Upper lobe of right lung (tissue), 1 donor: ENCODE measurements at regions not wholly inside any gene's neighbourhood (a gene's known extent, or its start where the extent isn't known, plus 50 kb on each side); places are given as distances from the start of the nearest gene placed in this dataset.

Source experiments
- ATAC-seq: fragments of 200-7000 bp; cut with Tn5 transposase; one replicate; pipeline ENCODE4 v1.9.1; 2020; ENCODE audit warnings: mild to moderate bottlenecking, moderate library complexity
- DNase-seq: peaks from one replicate; pipeline ENCODE4 v3.0.0-alpha.2; 2020
- H3K27ac ChIP-seq: fragments of 200-600 bp; one replicate; pipeline ENCODE4 v1.8.0; 2022
- H3K27me3 ChIP-seq: fragments of 200-600 bp; one replicate; pipeline ENCODE4 v1.8.0; 2022; ENCODE audit warnings: mild to moderate bottlenecking
- H3K36me3 ChIP-seq: fragments of 200-600 bp; one replicate; pipeline ENCODE4 v1.8.0; 2022
- H3K4me1 ChIP-seq: fragments of 200-600 bp; one replicate; pipeline ENCODE4 v1.8.0; 2022
- H3K4me3 ChIP-seq: fragments of 200-600 bp; one replicate; pipeline ENCODE4 v1.8.0; 2022; ENCODE audit warnings: mild to moderate bottlenecking
- H3K9me3 ChIP-seq: fragments of 200-600 bp; one replicate; pipeline ENCODE4 v1.8.0; 2022
- intact Hi-C: fragments of 100-400 bp; cut with DNase I; formaldehyde crosslinking; loops from one replicate; pipeline ENCODE4 v1.11.0; 2022
- TF ChIP-seq, protein P1 (sequence below): fragments of 200-600 bp; IDR thresholded peaks from one replicate; pipeline ENCODE4 v1.8.0; 2022; ENCODE audit warnings: antibody characterized with exemption
- donor health status: DM: no; HTN: yes; CAD: no; lungs with severe emphysema.

DNA sequence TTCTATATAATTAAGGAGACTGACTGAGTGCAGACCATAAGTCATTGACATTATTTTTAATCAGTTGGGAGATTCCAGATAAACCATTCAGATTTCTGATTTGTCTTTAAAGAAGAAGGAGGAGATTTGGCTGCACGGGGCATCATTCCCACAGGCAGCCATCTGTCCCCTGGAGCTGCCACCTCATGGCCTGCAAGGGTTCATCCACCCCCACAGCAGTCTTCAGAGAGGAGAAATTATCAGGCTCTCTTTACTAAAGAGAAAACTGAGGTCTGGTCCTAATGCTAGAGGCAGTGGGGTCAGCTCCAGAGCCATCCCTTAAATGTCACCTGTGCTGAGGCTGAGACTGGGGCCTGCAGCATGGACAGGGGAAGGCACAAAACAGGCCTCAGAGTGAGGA lies 501.3 kb upstream of the SULF2 start:
- H3K27ac ChIP-seq = peak overlapping the region; percentile 32
- no peaks in the 10 kb centered on the region for H3K27me3 ChIP-seq
- intact Hi-C loops = no loop called here
- TF ChIP-seq, protein P1, sequence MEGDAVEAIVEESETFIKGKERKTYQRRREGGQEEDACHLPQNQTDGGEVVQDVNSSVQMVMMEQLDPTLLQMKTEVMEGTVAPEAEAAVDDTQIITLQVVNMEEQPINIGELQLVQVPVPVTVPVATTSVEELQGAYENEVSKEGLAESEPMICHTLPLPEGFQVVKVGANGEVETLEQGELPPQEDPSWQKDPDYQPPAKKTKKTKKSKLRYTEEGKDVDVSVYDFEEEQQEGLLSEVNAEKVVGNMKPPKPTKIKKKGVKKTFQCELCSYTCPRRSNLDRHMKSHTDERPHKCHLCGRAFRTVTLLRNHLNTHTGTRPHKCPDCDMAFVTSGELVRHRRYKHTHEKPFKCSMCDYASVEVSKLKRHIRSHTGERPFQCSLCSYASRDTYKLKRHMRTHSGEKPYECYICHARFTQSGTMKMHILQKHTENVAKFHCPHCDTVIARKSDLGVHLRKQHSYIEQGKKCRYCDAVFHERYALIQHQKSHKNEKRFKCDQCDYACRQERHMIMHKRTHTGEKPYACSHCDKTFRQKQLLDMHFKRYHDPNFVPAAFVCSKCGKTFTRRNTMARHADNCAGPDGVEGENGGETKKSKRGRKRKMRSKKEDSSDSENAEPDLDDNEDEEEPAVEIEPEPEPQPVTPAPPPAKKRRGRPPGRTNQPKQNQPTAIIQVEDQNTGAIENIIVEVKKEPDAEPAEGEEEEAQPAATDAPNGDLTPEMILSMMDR = no peak
- no peaks in the 10 kb centered on the region for H3K36me3 ChIP-seq
- no peak overlapping the region for H3K4me3 ChIP-seq
- H3K9me3 ChIP-seq = no peaks in the 10 kb centered on the region
- ATAC-seq = no peak
- DNase-seq = no peak
- H3K4me1 ChIP-seq = peaks cover 19% of the 10 kb centered on the region

DNA sequence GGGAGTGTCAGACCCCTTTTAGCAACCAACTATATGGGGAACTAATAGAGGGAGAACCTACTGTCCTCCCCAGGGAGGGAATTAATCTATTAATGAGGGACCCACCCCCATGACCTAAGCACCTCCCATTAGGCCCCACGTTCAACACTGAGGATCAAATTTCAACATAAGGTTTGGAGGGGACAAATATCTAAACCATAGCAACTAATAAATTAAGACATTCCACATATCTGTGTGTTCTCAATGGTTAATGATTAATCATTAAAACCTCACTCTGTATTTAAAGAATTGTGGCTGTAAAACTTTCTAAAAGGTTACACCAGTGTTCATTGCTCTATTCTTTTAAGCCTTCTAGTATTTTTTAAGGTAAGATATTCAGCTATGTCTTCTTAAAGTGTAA lies 500.4 kb upstream of the SULF2 start:
- no peak overlapping the region for H3K27ac ChIP-seq
- intact Hi-C loops = no loop called here

DNA sequence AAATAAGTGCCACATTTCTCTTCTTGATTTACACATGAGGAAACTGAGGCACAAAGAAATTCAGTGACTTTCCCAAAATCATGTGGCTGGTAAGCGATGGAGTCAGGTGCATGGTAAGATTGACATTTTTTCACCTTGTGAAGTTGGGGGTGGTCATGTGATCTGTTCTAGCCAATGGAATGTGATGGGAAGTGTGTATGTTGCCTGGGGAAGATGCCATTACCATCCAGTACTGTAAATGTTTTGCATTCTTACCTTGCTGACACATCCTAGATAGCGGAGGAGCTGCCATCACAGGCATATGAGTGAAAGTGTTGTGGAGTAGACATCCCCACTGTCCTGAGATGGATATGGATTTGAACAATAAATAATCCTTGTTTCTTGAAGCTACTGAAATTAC lies 499.6 kb upstream of the SULF2 start:
- no peaks in the 10 kb centered on the region for H3K27me3 ChIP-seq
- intact Hi-C loops = no loop called here
- ATAC-seq = no peak
- H3K9me3 ChIP-seq = no peaks in the 10 kb centered on the region
- peaks cover 19% of the 10 kb centered on the region for H3K4me1 ChIP-seq
- no peak overlapping the region for H3K27ac ChIP-seq
- TF ChIP-seq, protein P1 = no peak
- H3K4me3 ChIP-seq = no peak overlapping the region
- no peak for DNase-seq
- no peaks in the 10 kb centered on the region for H3K36me3 ChIP-seq

More for the DNA sequence above, 500.4 kb upstream of the SULF2 start:
- Histone ChIP-seq H3K27me3 (no peaks in the 10 kb centered on the region), H3K36me3 (no peaks in the 10 kb centered on the region), H3K9me3 (no peaks in the 10 kb centered on the region), H3K4me1 (peaks cover 19% of the 10 kb centered on the region), H3K4me3 (no peak overlapping the region)
- ATAC-seq (no peak), DNase-seq (no peak)
- TF ChIP-seq, protein P1 = no peak

DNA sequence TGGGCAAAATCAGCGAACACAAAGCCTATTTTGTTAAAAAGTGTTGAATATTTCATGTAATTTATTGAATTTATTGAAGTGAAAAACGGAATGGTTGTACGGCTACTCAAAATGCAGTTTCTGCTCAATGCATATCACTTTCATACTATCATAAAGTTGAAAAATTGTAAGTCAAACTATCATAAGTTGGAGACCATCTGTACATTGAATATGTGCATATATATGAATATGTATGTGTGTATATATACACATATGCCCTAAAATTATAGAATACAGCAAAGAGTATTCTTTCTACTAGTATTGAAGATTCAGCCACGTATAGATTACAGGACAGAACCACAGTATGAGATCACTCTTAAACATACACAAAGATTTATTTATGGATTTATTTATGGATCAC lies 499.0 kb upstream of the SULF2 start:
- Histone ChIP-seq H3K27ac (no peak overlapping the region), H3K9me3 (no peaks in the 10 kb centered on the region), H3K4me1 (peaks cover 19% of the 10 kb centered on the region), H3K4me3 (no peak overlapping the region), H3K36me3 (no peaks in the 10 kb centered on the region), H3K27me3 (no peaks in the 10 kb centered on the region)
- TF ChIP-seq, protein P1 = no peak
- ATAC-seq (no peak), DNase-seq (no peak)
- intact Hi-C loops = no loop called here

- H3K27me3 ChIP-seq = no peaks in the 10 kb centered on the region
- no peaks in the 10 kb centered on the region for H3K9me3 ChIP-seq
- no peak overlapping the region for H3K27ac ChIP-seq
- H3K36me3 ChIP-seq = no peaks in the 10 kb centered on the region
- intact Hi-C loops = no loop called here
- ATAC-seq (peak; percentile 63), DNase-seq (peak; percentile 68)
- TF ChIP-seq, protein P1 = no peak
- peaks cover 19% of the 10 kb centered on the region for H3K4me1 ChIP-seq
- no peak overlapping the region for H3K4me3 ChIP-seq
Observed at GRCh38 chr20:48283470-48284110, 498.3 kb upstream of the SULF2 start.
